ENCODE measurements at regions not wholly inside any gene's neighbourhood (a gene's known extent, or its start where the extent isn't known, plus 50 kb on each side); places are given as distances from the start of the nearest gene placed in this dataset.

- no peak for TF ChIP-seq YY1 (IDR thresholded peaks at IDR 0.05; ENCODE audit: insufficient read depth, insufficient read length)
- no peak for TF ChIP-seq SUZ12 (IDR thresholded peaks at IDR 0.05; ENCODE audit: extremely low read depth, insufficient read depth, insufficient read length)
Measured at GRCh38 chr18:11498821-11499220, 110.6 kb upstream of the SLC35G4 start.
